K562 (cell line): ENCODE measurements at regions not wholly inside any gene's neighbourhood (a gene's known extent, or its start where the extent isn't known, plus 50 kb on each side); places are given as distances from the start of the nearest gene placed in this dataset.

Experiments used
- ATAC-seq: fragments of 200-7000 bp; cut with Tn5 transposase; 3 replicates; pipeline ENCODE4 v1.9.1; 2020; ENCODE audit warnings: moderate library complexity
- BruUV-seq: library from RNA; stranded (reverse); fragments of 400-500 nt; replicated peaks from 2 replicates; lab custom pipeline; 2021; lab: Mats Ljungman, UMichigan
- CTCF ChIA-PET: fragments of 300-600 bp; formaldehyde crosslinking; extraction: SDS; loops from one replicate; lab custom pipeline; 2021; ENCODE audit warnings: low intra/inter-chr PET ratio; lab: Yijun Ruan, JAX
- POLR2A ChIA-PET: fragments of 300-600, 350-650 bp; sonication (Branson Sonifier 250); formaldehyde crosslinking; extraction: SDS; loops from one replicate; lab custom pipeline; 2021; ENCODE audit warnings: antibody characterized with exemption, inconsistent platforms; lab: Yijun Ruan, JAX
- DNase-seq, 4 experiments: peaks; one replicate each; pipeline versions ENCODE4 v3.0.0 to v3.0.0-alpha.2; 2011 to 2018; ENCODE audit warnings: low spot score in 3 of 4, mixed read lengths in 3 of 4; ENCODE audit errors: extremely low read depth in 1 of 4
- FAIRE-seq: peaks from 2 replicates; lab custom pipeline; 2011; peaks lifted over from hg19 to GRCh38; lab: Jason Lieb, UNC
- H2AFZ ChIP-seq: 2 replicates; pipeline ENCODE4 v1.6.0; 2011; ENCODE audit warnings: low read depth, low read length, control low read depth, inconsistent platforms
- H3K27ac ChIP-seq: fragments of 200-600 bp; 3 replicates; pipeline ENCODE4 v1.8.0; 2011; ENCODE audit warnings: low read depth, mild to moderate bottlenecking, control low read depth, inconsistent platforms, low read length, moderate library complexity, mixed read lengths; ENCODE audit errors: extremely low read depth
- H3K27me3 ChIP-seq, 2 experiments: fragments of 300-600 bp in 1 of 2; 2 replicates in 1 of 2; 3 replicates in 1 of 2; pipeline versions ENCODE4 v1.6.0 to v1.8.0; 2011; ENCODE audit warnings: inconsistent platforms in 2 of 2, low read length in 2 of 2, mild to moderate bottlenecking in 1 of 2, mixed read lengths in 1 of 2, moderate library complexity in 1 of 2; ENCODE audit not compliant: control insufficient read depth in 2 of 2, insufficient read depth in 2 of 2
- H3K36me3 ChIP-seq: fragments of 300-600 bp; 3 replicates; pipeline ENCODE4 v1.8.0; 2011; ENCODE audit warnings: mild to moderate bottlenecking, low read length, inconsistent platforms; ENCODE audit not compliant: control insufficient read depth, insufficient read depth
- H3K4me1 ChIP-seq, 2 experiments: fragments of 200-600 bp in 1 of 2; replicated peaks in 1 of 2; 2 replicates in 1 of 2; 3 replicates in 1 of 2; pipeline versions ENCODE4 v1.5.1 to v1.8.0; 2011; ENCODE audit warnings: inconsistent platforms in 2 of 2, low read length in 2 of 2, mild to moderate bottlenecking in 1 of 2, mixed read lengths in 1 of 2, moderate library complexity in 1 of 2; ENCODE audit not compliant: control insufficient read depth in 2 of 2, insufficient read depth in 2 of 2
- H3K4me2 ChIP-seq: 2 replicates; pipeline ENCODE4 v1.6.1; 2011; ENCODE audit warnings: low read length, control low read depth, inconsistent platforms, mixed read lengths; ENCODE audit not compliant: insufficient read depth
- H3K4me3 ChIP-seq: fragments of 200-600 bp; sonication (generic), shearing (Covaris generic); 2 replicates; pipeline ENCODE4 v1.5.1; 2016; ENCODE audit warnings: control low read depth, inconsistent platforms
- H3K79me2 ChIP-seq: fragments of 200-600 bp; 3 replicates; pipeline ENCODE4 v1.8.0; 2011; ENCODE audit warnings: low read length, inconsistent platforms; ENCODE audit not compliant: control insufficient read depth, insufficient read depth
- H3K9ac ChIP-seq, 2 experiments: 2 replicates each; pipeline versions ENCODE4 v1.6.0 to v1.6.1; 2011; ENCODE audit warnings: low read depth in 2 of 2, low read length in 2 of 2, control low read depth in 1 of 2, inconsistent platforms in 1 of 2, mild to moderate bottlenecking in 1 of 2, mixed read lengths in 1 of 2; ENCODE audit not compliant: insufficient read depth in 1 of 2
- H3K9me1 ChIP-seq: one replicate; pipeline ENCODE4 v1.6.0; 2011; ENCODE audit warnings: inconsistent platforms, mild to moderate bottlenecking, low read length, moderate library complexity; ENCODE audit not compliant: control insufficient read depth, insufficient read depth
- H3K9me3 ChIP-seq: replicated peaks from 2 replicates; pipeline ENCODE4 v1.5.1; 2011; ENCODE audit warnings: low read depth, low read length, inconsistent platforms; ENCODE audit not compliant: control insufficient read depth, insufficient read depth
- H4K20me1 ChIP-seq: replicated peaks from 2 replicates; pipeline ENCODE4 v1.6.1; 2011; ENCODE audit warnings: low read length, inconsistent platforms, mixed read lengths; ENCODE audit not compliant: control insufficient read depth, insufficient read depth
- ARID3A ChIP-seq: IDR thresholded peaks from 2 replicates; pipeline ENCODE4 v1.6.1; 2012; ENCODE audit warnings: low read depth, low read length, improper control_type of control experiment, borderline replicate concordance
- ATF7 ChIP-seq: fragments of 450-650 bp; IDR thresholded peaks from 2 replicates; pipeline ENCODE4 v1.7.1; 2014; ENCODE audit warnings: mild to moderate bottlenecking, moderate library complexity
- HDAC8 ChIP-seq: fragments of 450-650 bp; IDR thresholded peaks from 2 replicates; pipeline ENCODE4 v1.6.1; 2016; ENCODE audit warnings: mild to moderate bottlenecking, missing genetic modification characterization, moderate library complexity, missing compliant biosample characterization
- HSF4 ChIP-seq: fragments of 250-450 bp; sonication (Bioruptor Pico); IDR thresholded peaks from 2 replicates; pipeline ENCODE4 v2.1.2; 2022; ENCODE audit warnings: mild to moderate bottlenecking, moderate library complexity, borderline replicate concordance
- NFRKB ChIP-seq: fragments of 450-650 bp; IDR thresholded peaks from 2 replicates; pipeline ENCODE4 v1.6.1; 2016; ENCODE audit warnings: low read depth
- PML ChIP-seq: IDR thresholded peaks from 2 replicates; pipeline ENCODE4 v1.6.1; 2012; ENCODE audit warnings: low read length, inconsistent platforms
- SMARCB1 ChIP-seq: IDR thresholded peaks from 2 replicates; pipeline ENCODE4 v1.6.1; 2011; ENCODE audit warnings: improper control_type of control experiment, low read depth; ENCODE audit not compliant: insufficient read length
- ZFP91 ChIP-seq: sonication (generic); formaldehyde crosslinking; IDR thresholded peaks from 2 replicates; pipeline ENCODE4 v1.8.0; 2022; ENCODE audit warnings: mild to moderate bottlenecking, missing genetic modification reagents
- ZNF551 ChIP-seq: fragments of 250-450 bp; sonication (Bioruptor Pico); IDR thresholded peaks from 2 replicates; pipeline ENCODE4 v1.5.0; 2021; ENCODE audit warnings: mild to moderate bottlenecking, moderate library complexity
- ZNF561 ChIP-seq: fragments of 450-650 bp; formaldehyde crosslinking; conservative IDR thresholded peaks from 2 replicates; pipeline ENCODE4 v1.4.0; 2020; ENCODE audit warnings: mild to moderate bottlenecking, moderate library complexity
- ZNF696 ChIP-seq: fragments of 250-450 bp; sonication (Bioruptor Pico); conservative IDR thresholded peaks from 2 replicates; pipeline ENCODE4 v1.4.0; 2020; ENCODE audit warnings: mild to moderate bottlenecking, moderate library complexity
- WGBS: fragments of 100-300 bp; shearing (Covaris generic); methylation state at CpG from one replicate; pipeline ENCODE4 v1.1.6; 2016; ENCODE audit warnings: low coverage, mixed read lengths; ENCODE audit not compliant: insufficient coverage; ENCODE audit errors: missing lambda C conversion rate; 5-methylcytosine and 5-hydroxymethylcytosine counted together
- in situ Hi-C: fragments of 300-500 bp; cut with MboI; formaldehyde crosslinking; loops from 4 replicates; pipeline ENCODE4 v1.15.0; 2018; ENCODE audit warnings: inconsistent platforms, mixed read lengths
- intact Hi-C: fragments of 100-400 bp; cut with micrococcal nuclease; formaldehyde crosslinking; loops from 2 replicates; pipeline ENCODE4 v1.14.2; 2022

- ChIA-PET CTCF (no interaction called here), POLR2A (no interaction called here)
- Histone ChIP-seq H3K9me3 (no peaks in the 10 kb centered on the region), H3K4me2 (no peak overlapping the region), H3K9me1 (no peaks in the 10 kb centered on the region), H3K36me3 (no peaks in the 10 kb centered on the region), H3K79me2 (no peaks in the 10 kb centered on the region), H3K9ac (no peak overlapping the region), H3K4me3 (no peak overlapping the region), H2AFZ (no peak overlapping the region), H4K20me1 (no peaks in the 10 kb centered on the region), H3K27me3 (no peaks in the 10 kb centered on the region), H3K4me1 (no peaks in the 10 kb centered on the region), H3K27ac (no peak overlapping the region)
- in situ Hi-C loops (no loop called here), intact Hi-C loops (no loop called here)
- ATAC-seq (no peak), DNase-seq (no peak), FAIRE-seq (no peak)
- TF ChIP-seq ARID3A (no peak), NFRKB (no peak)
- 0% methylated on average over 2 of the region's 2 CpGs for WGBS
- BruUV-seq, result no TSS peak
These were observed 549.8 kb upstream of the LCORL start for GRCh38 chr4:18571301-18571761.

GRCh38 chr4:18570370-18570769 lies 548.8 kb upstream of the LCORL start:
- H3K4me3 ChIP-seq, result no peak overlapping the region
- H3K36me3 ChIP-seq, result no peaks in the 10 kb centered on the region
- no peak for FAIRE-seq
- H3K9me1 ChIP-seq, result no peaks in the 10 kb centered on the region
- no peaks in the 10 kb centered on the region for H3K4me1 ChIP-seq
- H3K79me2 ChIP-seq, result no peaks in the 10 kb centered on the region
- no peaks in the 10 kb centered on the region for H3K9me3 ChIP-seq
- DNase-seq, result no peak
- H3K4me2 ChIP-seq, result no peak overlapping the region
- H4K20me1 ChIP-seq, result no peaks in the 10 kb centered on the region
- no peaks in the 10 kb centered on the region for H3K27me3 ChIP-seq
- ChIA-PET CTCF (no interaction called here), POLR2A (interaction anchor here (0.5 kb wide), 1 partner anchor 10 kb away, joined by 4 read pairs; no protein-coding TSS in a partner anchor)
- no peak overlapping the region for H3K9ac ChIP-seq
- no TSS peak for BruUV-seq
- in situ Hi-C loops, result no loop called here
- intact Hi-C loops, result no loop called here
- H2AFZ ChIP-seq, result no peak overlapping the region
- TF ChIP-seq PML (no peak), ZNF696 (CRISPR knock-in tag) (no peak), SMARCB1 (no peak), ZNF551 (CRISPR knock-in tag) (no peak), HDAC8 (tag) (no peak), ZNF561 (CRISPR knock-in tag) (no peak), ATF7 (no peak), ZFP91 (CRISPR knock-in tag) (no peak), HSF4 (CRISPR knock-in tag) (no peak)
- 0% methylated on average over 3 of the region's 3 CpGs for WGBS
- no peak overlapping the region for H3K27ac ChIP-seq
- ATAC-seq, result no peak
